C1 segment of cervical spinal cord (tissue), 14 donors: ENCODE measurements at regions not wholly inside any gene's neighbourhood (a gene's known extent, or its start where the extent isn't known, plus 50 kb on each side); places are given as distances from the start of the nearest gene placed in this dataset.
"Not testable (repeated sequence)": the region's sequence is repeated elsewhere in the genome, so short reads cannot be mapped to it uniquely, and the experiment has no call there.

Source experiments
- DNase-seq, 14 donors: peaks; one replicate each; lab custom pipeline; 2025; lab: John Stamatoyannopoulos, UW

DNA sequence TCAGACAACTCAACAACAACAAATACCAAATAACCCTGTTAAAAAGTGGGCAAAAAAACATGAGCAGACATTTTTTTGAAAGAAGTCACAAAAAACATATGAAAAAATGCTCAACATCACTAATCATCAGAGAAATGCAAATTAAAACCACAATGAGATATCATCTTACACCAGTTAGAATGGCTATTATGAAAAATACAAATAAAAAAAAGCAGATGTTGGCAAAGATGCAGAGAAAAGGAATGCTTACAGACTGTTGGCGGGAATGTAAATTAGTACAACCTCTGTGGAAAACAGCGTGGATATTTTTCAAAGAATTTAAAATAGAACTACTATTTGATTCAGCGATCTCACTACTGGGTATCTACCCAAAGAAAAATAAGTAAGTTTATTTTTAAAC is 114.0 kb downstream of the SLC38A4 start:
- DNase-seq: no peak

DNA sequence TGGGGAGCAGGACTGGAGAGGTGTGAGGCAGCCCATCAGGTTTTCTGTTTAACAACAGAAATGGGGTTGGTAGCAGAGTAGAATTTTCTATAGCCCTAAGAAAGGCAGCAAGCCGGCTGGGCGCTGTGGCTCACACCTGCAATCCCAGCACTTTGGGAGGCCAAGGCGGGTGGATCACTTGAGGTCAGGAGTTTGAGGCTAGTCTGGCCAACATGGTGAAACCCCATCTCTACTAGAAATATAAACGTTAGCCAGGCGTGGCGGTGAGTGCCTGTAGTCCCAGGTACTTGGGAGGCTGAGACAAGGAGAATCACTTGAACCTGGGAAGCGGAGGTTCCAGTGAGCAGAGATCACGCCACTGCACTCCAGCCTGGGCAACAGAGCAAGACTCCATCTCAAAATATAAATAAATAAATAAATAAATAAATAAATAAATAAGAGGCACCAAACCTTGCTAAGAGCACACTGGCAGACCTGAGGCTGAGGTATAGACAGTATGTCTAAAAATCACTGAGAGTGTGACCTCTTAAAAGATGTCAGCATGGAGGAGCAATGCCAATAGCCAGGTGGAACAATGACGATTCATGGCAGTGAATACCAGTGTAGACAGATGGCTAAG is 115.6 kb downstream of the SLC38A4 start:
- no peak for DNase-seq

DNA sequence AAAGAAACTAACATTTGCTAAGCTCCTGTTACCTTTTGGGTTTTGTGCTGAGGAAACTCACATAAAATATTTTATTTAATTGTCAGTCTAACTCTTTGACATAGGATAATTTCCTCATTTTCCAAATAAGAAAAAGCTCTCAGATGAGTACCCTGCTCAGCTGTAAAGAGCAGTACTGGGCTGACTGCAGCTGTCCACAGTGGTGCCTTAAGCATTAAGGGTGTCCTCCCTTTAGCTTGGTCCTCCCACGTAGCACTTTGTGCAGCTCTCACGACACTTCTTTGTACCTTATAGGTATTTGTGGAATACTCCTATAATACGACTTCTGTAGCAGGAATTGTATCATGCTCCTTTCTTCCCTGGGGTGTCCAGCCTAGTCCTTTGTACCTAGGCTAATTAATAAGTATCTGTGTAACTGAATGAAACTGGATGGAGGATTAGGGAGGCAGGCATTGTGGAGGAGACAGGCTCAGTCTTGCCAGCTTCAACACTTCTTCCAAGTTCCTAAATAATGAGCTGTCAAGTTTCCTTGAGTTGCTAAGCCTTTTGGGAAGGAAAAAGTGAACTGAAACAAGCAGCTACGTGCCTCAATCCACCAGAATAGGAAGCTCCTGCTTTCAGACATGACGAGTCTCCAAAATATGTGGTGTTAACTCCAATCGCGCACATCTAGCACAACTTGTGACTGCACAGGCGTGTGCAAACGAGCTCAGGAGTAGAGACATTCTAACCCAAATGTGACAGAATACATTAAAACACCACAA is 123.0 kb downstream of the SLC38A4 start:
- DNase-seq: no peak

- DNase-seq: no peak
Measured at GRCh38 chr12:46701356-46701755, 124.4 kb downstream of the SLC38A4 start.

DNA sequence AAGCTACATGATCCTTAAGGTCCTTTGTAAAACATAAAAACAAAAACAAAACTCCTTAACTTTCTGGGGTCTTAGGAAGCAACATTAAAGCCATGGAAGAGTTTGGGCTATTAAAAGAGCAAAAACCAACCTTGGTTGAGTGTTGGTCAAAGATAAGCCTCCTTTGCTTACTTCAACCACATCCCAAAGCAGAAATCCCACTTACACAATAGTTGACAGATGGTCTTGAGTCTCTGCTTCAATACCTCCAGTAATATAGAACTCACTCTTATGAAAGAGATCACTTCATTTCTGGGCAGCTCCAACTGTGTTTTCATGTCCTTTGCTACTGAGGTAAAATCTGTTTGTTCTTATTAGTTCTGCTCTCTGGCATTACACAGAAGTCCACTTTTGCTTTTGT is 125.8 kb downstream of the SLC38A4 start:
- no peak for DNase-seq

DNA sequence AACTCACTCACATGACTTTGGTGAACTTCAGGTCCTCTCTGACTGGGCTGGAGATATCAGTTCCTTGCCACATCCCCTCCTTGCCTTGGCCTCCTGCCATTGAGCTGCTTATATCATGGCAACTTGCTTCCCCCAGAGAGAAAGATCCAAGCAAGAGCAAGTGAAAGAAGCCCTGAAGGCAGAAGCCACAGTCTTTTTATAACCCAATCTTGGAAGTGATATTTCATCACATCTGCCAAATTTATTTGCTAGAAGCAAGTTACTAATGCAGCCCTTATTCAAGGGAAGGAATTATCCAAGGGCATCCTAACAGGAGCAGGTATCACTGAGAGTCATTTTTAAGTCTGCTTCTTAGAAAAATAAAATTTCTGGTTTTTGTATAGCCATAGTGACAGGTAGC is 127.8 kb downstream of the SLC38A4 start:
- no peak for DNase-seq

DNA sequence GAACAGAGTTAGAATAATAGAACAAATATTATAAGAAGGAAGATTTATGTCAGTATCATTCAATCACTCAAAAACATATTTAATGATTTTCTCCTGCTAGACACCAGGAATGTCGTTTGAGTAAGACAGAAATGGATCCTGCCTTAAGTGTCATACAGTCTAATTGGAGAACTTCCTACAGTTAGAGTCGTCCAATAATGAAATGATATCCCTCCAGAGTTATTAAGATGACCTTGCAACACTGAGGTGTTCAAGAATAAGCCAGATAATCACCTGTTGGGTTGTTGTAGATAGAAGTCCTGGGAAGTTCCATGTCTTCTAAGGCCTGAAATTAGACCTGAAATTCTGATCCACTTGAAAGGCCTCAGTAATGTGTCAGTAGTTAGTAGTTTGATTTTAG is 132.3 kb downstream of the SLC38A4 start:
- no peak for DNase-seq

- no peak for DNase-seq
Measured at GRCh38 chr12:46693034-46693433, 132.8 kb downstream of the SLC38A4 start.

- no peak for DNase-seq
Measured at GRCh38 chr12:46692606-46693005, 133.2 kb downstream of the SLC38A4 start.

- DNase-seq: no peak
Measured at GRCh38 chr12:46686267-46686942, 139.4 kb downstream of the SLC38A4 start.

DNA sequence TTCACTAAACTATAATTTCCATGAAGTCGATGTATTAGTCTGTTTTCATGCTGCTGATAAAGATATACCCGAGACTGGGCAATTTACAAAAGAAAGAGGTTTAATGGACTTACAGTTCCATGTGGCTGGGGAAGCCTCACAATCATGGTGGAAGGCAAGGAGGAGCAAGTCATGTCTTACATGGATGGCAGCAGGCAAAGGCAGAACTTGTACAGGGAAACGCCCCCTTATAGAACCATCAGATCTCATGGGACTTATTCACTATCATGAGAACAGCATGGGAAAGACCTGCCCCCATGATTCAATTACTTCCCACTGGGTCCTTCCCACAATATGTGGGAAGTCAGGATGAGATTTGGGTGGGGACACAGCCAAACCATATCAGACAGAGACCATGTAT is 141.6 kb downstream of the SLC38A4 start:
- DNase-seq: not testable (repeated sequence)

DNA sequence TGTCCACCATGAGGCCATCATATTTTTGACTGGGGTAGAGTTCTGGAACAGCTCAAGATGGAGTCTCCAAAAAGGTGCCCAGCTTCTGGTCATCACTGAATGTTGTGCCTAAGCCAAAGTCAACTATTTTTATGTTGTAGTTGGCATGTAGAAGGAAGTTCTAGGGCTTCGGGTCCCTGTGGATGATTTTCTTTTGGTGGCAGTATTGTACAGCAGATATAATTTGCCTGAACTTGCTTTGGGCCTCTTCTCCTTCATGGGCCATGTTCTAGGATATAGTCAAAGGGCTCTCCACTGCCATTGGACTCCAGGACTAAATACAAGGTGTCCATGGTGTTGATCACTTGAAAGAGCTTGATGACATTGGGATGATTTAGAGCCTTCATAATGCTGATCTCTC is 143.6 kb downstream of the SLC38A4 start:
- DNase-seq: no peak

DNA sequence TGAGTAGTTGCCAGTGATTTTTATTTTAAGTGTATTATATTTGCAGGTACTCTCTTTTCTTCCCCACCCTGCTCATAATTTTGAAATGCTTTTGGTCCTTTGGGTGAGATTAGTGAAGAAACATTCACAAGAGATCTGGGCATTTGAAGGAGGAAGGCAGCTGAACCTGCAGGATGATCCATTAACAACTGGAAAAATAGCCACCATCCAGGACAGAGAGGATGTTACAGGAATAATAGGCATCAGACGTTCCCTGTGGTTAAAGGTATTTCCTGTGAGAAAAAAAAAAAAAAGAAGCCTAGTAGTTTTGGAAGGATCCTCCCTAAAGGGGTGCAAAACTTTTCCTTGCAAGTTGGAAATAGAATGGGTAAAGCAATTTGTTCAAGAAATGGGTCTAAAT is 145.3 kb downstream of the SLC38A4 start:
- no peak for DNase-seq

GRCh38 chr12:46679754-46680153 is 146.0 kb downstream of the SLC38A4 start:
- DNase-seq: no peak

DNA sequence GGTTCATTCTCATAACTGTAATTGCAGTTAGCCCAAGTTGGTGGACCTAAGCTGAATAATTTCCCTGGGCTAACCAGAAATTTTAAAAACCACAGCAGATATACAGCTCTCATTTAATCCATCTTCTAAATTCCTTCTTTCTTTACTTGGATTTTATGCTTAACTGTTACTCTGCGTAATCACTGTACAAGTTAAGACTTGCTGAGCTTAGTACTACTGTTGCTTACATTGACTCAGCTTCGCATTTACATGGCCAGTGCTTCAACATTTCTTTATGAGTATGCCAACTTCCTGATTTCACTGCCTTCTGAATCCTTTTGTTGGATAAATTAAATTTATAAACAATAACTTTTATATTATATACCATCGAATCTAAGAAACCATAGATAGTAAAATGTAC is 147.4 kb downstream of the SLC38A4 start:
- no peak for DNase-seq

- DNase-seq: no peak
Measured at GRCh38 chr12:46677749-46678148, 148.0 kb downstream of the SLC38A4 start.

GRCh38 chr12:46676797-46677520 is 148.8 kb downstream of the SLC38A4 start:
- DNase-seq: no peak

GRCh38 chr12:46676396-46676795 is 149.4 kb downstream of the SLC38A4 start:
- DNase-seq: no peak

DNA sequence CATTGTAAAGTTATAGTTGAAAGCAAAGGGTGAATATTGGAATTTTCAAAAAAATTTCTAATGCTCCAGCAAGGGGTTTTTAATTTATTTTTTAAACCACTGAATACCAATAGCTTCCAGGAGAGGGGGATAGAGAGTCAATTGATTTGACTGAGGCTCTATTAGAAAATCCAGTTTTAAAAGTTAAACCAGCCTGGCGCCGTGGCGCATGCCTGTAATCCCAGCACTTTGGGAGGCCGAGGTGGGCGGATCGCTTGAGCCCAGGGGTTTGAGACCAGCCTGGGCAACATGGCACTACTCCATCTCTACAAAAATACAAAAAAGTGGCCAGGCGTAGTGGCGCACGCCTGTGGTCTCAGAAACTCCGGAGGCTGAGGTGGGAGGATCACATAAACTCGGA is 150.1 kb downstream of the SLC38A4 start:
- peak in 1 of 14 donors; percentile 1 for DNase-seq

DNA sequence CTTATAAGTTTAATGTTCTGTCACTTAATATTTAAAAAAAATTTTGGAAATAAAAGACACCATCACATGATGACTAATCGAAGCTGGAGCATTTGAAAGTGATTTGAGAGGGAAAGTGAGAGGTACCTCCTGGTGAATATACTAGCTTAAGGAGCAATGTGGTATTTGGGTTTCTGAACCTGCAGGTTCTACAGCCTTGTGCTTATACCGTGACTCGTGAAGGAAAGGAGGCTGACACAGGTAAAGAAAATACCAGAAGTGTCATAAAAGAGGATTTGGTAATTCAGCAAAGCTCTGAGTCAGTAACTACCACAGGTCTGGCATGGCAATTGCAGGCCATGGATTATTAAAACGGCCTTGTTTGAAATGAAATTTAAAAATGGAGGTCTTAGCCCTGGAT is 151.0 kb downstream of the SLC38A4 start:
- DNase-seq: no peak

DNA sequence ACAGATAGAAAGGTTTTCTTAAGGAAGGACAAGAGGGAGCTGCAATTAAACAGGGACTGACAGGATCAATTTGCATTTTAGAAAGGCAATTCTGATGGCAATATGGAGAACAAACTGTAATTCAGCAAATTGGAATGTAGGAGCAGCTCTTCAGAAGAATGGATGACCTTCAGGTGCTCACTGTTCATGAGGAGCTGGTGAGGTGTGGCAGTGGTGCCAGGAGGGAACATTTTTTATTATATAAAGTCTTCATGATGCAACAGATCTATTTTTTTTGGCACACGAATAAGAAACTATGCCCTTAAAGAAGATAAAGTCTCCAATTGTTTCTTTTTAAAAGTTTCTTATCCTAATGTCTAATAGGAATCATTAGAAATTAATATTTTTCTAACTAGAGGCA is 151.7 kb downstream of the SLC38A4 start:
- DNase-seq: no peak

DNA sequence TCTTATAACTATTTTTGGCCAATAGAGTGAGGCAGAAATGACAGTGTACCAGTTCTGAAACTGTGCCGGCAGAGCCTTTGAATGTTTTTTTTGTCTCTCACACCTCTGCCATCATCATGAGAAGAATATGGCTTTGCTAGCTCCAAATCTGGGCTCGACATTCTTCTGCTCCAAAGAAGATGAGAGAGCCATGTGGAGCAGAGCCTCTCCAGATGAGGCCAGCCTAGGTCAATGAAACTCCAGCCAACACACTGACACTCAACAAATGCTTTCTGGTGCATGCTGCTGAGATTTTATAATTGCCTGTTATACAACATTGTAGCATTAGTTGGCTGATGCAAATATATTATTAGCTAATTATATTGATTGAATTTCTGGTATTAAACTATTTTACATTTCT is 154.7 kb downstream of the SLC38A4 start:
- DNase-seq: no peak
